HL-60 (cell line): ENCODE measurements at regions not wholly inside any gene's neighbourhood (a gene's known extent, or its start where the extent isn't known, plus 50 kb on each side); places are given as distances from the start of the nearest gene placed in this dataset.

ENCODE experiments used
- DNase-seq, 2 experiments: peaks; one replicate each; pipeline ENCODE4 v3.0.0-alpha.2; 2010 to 2020; ENCODE audit warnings: low read depth in 1 of 2, low spot score in 1 of 2
- H3K27ac ChIP-seq: fragments of 250-450 bp; sonication (Bioruptor Pico); replicated peaks from 2 replicates; pipeline ENCODE4 v1.5.1; 2020; ENCODE audit warnings: mild to moderate bottlenecking, moderate library complexity
- H3K27me3 ChIP-seq: fragments of 250-450 bp; sonication (Bioruptor Pico); 2 replicates; pipeline ENCODE4 v1.5.1; 2021; ENCODE audit warnings: mild to moderate bottlenecking, moderate library complexity; ENCODE audit not compliant: insufficient read depth, poor library complexity, severe bottlenecking
- H3K4me3 ChIP-seq: replicated peaks from 2 replicates; pipeline ENCODE4 v1.5.1; 2011; ENCODE audit warnings: mild to moderate bottlenecking, control low read depth, low read length; ENCODE audit not compliant: insufficient read depth
- CTCF ChIP-seq: IDR thresholded peaks from one replicate; pipeline ENCODE4 v1.5.1; 2011; ENCODE audit warnings: low read length, control low read depth, inconsistent platforms; ENCODE audit not compliant: insufficient read depth
- GABPA ChIP-seq: IDR thresholded peaks from 2 replicates; pipeline ENCODE4 v1.6.1; 2012; ENCODE audit warnings: low read depth
- POLR2AphosphoS5 ChIP-seq: IDR thresholded peaks from 2 replicates; pipeline ENCODE4 v1.6.1; 2012; ENCODE audit warnings: low read depth
- REST ChIP-seq: IDR thresholded peaks from 2 replicates; pipeline ENCODE4 v1.6.1; 2012; ENCODE audit warnings: low read depth; ENCODE audit not compliant: insufficient replicate concordance
- SPI1 ChIP-seq: IDR thresholded peaks from 2 replicates; pipeline ENCODE4 v1.6.1; 2012; ENCODE audit warnings: low read depth, mild to moderate bottlenecking, borderline replicate concordance

- no peak for DNase-seq
- TF ChIP-seq GABPA: no peak
- TF ChIP-seq SPI1: no peak
- no peak for TF ChIP-seq CTCF
- TF ChIP-seq REST: no peak
- no peak for TF ChIP-seq POLR2AphosphoS5
- Histone ChIP-seq H3K4me3 (no peak overlapping the region), H3K27ac (no peak overlapping the region), H3K27me3 (no peaks in the 10 kb centered on the region)
These were observed 241.9 kb upstream of the SP8 start for GRCh38 chr7:21028599-21028998.

- Histone ChIP-seq H3K4me3 (no peak overlapping the region), H3K27ac (no peak overlapping the region), H3K27me3 (no peaks in the 10 kb centered on the region)
- no peak for DNase-seq
- TF ChIP-seq POLR2AphosphoS5: no peak
- no peak for TF ChIP-seq GABPA
- TF ChIP-seq CTCF: no peak
- no peak for TF ChIP-seq SPI1
- no peak for TF ChIP-seq REST
These were observed 242.3 kb upstream of the SP8 start for GRCh38 chr7:21029006-21029405.

- Histone ChIP-seq H3K27ac (no peak overlapping the region), H3K4me3 (no peak overlapping the region), H3K27me3 (no peaks in the 10 kb centered on the region)
- DNase-seq: no peak
- TF ChIP-seq GABPA (no peak), REST (no peak), SPI1 (no peak), CTCF (no peak), POLR2AphosphoS5 (no peak)
These were observed 243.7 kb upstream of the SP8 start for GRCh38 chr7:21030237-21030871.
